ENCODE measurements at regions not wholly inside any gene's neighbourhood (a gene's known extent, or its start where the extent isn't known, plus 50 kb on each side); places are given as distances from the start of the nearest gene placed in this dataset.

- TF ChIP-seq, protein P1, sequence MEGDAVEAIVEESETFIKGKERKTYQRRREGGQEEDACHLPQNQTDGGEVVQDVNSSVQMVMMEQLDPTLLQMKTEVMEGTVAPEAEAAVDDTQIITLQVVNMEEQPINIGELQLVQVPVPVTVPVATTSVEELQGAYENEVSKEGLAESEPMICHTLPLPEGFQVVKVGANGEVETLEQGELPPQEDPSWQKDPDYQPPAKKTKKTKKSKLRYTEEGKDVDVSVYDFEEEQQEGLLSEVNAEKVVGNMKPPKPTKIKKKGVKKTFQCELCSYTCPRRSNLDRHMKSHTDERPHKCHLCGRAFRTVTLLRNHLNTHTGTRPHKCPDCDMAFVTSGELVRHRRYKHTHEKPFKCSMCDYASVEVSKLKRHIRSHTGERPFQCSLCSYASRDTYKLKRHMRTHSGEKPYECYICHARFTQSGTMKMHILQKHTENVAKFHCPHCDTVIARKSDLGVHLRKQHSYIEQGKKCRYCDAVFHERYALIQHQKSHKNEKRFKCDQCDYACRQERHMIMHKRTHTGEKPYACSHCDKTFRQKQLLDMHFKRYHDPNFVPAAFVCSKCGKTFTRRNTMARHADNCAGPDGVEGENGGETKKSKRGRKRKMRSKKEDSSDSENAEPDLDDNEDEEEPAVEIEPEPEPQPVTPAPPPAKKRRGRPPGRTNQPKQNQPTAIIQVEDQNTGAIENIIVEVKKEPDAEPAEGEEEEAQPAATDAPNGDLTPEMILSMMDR (IDR thresholded peaks at IDR 0.05), result no peak
- no peak for TF ChIP-seq EZH2phosphoT487 (IDR thresholded peaks at IDR 0.05)
These were observed 59.4 kb upstream of the MAGEB2 start for GRCh38 chrX:30156009-30156408.

Data from neural progenitor cell (in vitro differentiated cells).